A673 (cell line): ENCODE measurements at regions not wholly inside any gene's neighbourhood (a gene's known extent, or its start where the extent isn't known, plus 50 kb on each side); places are given as distances from the start of the nearest gene placed in this dataset.

Experiments
- BruUV-seq: library from RNA; stranded (reverse); fragments of 400-500 nt; replicated peaks from 2 replicates; lab custom pipeline; 2021; lab: Mats Ljungman, UMichigan
- CTCF ChIA-PET: fragments of 300-600 bp; sonication (Branson Sonifier 250); formaldehyde crosslinking; loops from one replicate; lab custom pipeline; 2022; ENCODE audit warnings: antibody characterized with exemption; lab: Charles Lee
- POLR2A ChIA-PET: fragments of 300-600 bp; sonication (Branson Sonifier 250); formaldehyde crosslinking; loops from one replicate; lab custom pipeline; 2022; ENCODE audit warnings: antibody characterized with exemption; ENCODE audit not compliant: low non-redundant PET; lab: Charles Lee
- DNase-seq: peaks from one replicate; pipeline ENCODE4 v3.0.0-alpha.2; 2015; ENCODE audit warnings: low spot score
- H3K27ac ChIP-seq: fragments of 200-600 bp; sonication (generic); 2 replicates; pipeline ENCODE4 v1.5.1; 2016; ENCODE audit warnings: mixed run types, low read depth, mild to moderate bottlenecking, mixed read lengths, antibody characterized with exemption, low read length; ENCODE audit not compliant: poor library complexity, severe bottlenecking
- H3K27me3 ChIP-seq: fragments of 200-600 bp; sonication (generic); replicated peaks from 2 replicates; pipeline ENCODE4 v1.6.1; 2017; ENCODE audit warnings: mixed run types, low read depth, mild to moderate bottlenecking, mixed read lengths, antibody characterized with exemption, low read length; ENCODE audit not compliant: insufficient read depth, poor library complexity
- H3K36me3 ChIP-seq: fragments of 200-600 bp; sonication (generic); 2 replicates; pipeline ENCODE4 v1.6.1; 2016; ENCODE audit warnings: mixed run types, mild to moderate bottlenecking, mixed read lengths, antibody characterized with exemption, low read length; ENCODE audit not compliant: insufficient read depth, poor library complexity, severe bottlenecking
- H3K4me1 ChIP-seq: fragments of 200-600 bp; sonication (generic); 2 replicates; pipeline ENCODE4 v1.6.1; 2017; ENCODE audit warnings: mixed run types, mild to moderate bottlenecking, mixed read lengths, antibody characterized with exemption, low read length; ENCODE audit not compliant: insufficient read depth, poor library complexity, severe bottlenecking
- H3K4me3 ChIP-seq: fragments of 200-600 bp; sonication (generic); 2 replicates; pipeline ENCODE4 v1.5.1; 2016; ENCODE audit warnings: low read depth, mixed run types, mild to moderate bottlenecking, mixed read lengths, low read length; ENCODE audit not compliant: poor library complexity, severe bottlenecking
- H3K9me3 ChIP-seq: fragments of 200-600 bp; sonication (generic); 2 replicates; pipeline ENCODE4 v1.6.1; 2016; ENCODE audit warnings: mixed run types, low read depth, mild to moderate bottlenecking, mixed read lengths, antibody characterized with exemption, low read length; ENCODE audit not compliant: poor library complexity, severe bottlenecking
- EZH2 ChIP-seq: fragments of 200-600 bp; sonication (generic); IDR thresholded peaks from 2 replicates; pipeline ENCODE4 v1.6.1; 2017; ENCODE audit warnings: borderline replicate concordance, low read depth, mild to moderate bottlenecking, mixed read lengths, antibody characterized with exemption, low read length; ENCODE audit not compliant: poor library complexity, severe bottlenecking
- intact Hi-C: fragments of 100-400 bp; cut with micrococcal nuclease; formaldehyde crosslinking; loops from one replicate; pipeline ENCODE4 v1.10.0; 2022; ENCODE audit not compliant: unreplicated experiment
- TF ChIP-seq, protein P1 (sequence below): fragments of 300-800, 200-600 bp; sonication (generic); conservative IDR thresholded peaks from 2 replicates; pipeline ENCODE4 v1.5.1; 2017; ENCODE audit warnings: low read depth, mild to moderate bottlenecking, antibody characterized with exemption, low read length, moderate library complexity, mixed read lengths

DNA sequence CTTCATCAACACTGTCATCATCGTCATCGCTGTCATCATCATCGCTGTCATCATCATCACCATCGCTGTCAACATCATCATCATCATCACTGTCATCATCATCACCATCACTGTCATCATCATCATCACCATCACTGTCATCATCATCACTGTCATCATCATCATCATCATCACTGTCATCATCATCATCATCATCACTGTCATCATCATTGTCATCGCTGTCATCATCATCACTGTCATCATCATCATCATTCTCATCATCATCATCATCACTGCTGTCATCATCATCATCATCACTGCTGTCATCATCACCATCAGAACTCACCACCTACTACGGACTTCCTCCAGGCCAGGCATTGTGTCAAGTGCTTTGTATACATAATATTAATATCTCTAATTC lies 160.6 kb downstream of the AIPL1 start:
- TF ChIP-seq, protein P1, sequence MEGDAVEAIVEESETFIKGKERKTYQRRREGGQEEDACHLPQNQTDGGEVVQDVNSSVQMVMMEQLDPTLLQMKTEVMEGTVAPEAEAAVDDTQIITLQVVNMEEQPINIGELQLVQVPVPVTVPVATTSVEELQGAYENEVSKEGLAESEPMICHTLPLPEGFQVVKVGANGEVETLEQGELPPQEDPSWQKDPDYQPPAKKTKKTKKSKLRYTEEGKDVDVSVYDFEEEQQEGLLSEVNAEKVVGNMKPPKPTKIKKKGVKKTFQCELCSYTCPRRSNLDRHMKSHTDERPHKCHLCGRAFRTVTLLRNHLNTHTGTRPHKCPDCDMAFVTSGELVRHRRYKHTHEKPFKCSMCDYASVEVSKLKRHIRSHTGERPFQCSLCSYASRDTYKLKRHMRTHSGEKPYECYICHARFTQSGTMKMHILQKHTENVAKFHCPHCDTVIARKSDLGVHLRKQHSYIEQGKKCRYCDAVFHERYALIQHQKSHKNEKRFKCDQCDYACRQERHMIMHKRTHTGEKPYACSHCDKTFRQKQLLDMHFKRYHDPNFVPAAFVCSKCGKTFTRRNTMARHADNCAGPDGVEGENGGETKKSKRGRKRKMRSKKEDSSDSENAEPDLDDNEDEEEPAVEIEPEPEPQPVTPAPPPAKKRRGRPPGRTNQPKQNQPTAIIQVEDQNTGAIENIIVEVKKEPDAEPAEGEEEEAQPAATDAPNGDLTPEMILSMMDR = no peak
- TF ChIP-seq EZH2 = no peak
- ChIA-PET POLR2A (no interaction called here), CTCF (no interaction called here)

DNA sequence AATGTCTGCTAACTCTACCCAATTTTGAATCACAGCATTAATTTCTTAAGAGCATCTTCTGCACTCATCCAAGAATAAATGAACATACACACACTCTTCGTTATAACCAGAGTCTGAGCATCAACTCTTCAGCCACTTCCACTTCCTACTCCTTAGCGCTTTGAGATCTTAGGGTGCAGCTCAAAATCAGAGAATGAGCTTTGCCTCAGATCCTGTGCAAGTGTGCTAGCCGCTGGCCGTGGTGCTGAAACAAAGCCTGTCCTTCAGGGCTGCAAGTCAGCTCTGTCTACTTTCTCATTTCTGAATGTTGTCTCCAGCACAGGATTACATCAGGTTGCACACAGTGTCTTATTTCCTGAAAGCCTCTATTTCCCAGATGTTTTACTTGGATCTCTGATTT lies 165.4 kb downstream of the AIPL1 start:
- Histone ChIP-seq H3K4me1 (no peaks in the 10 kb centered on the region), H3K36me3 (no peaks in the 10 kb centered on the region), H3K4me3 (no peak overlapping the region), H3K27me3 (peaks cover 11% of the 10 kb centered on the region), H3K27ac (no peak overlapping the region), H3K9me3 (no peaks in the 10 kb centered on the region)
- TF ChIP-seq, protein P1 = no peak
- TF ChIP-seq EZH2 = no peak
- intact Hi-C loops = no loop called here
- CTCF ChIA-PET = interaction anchor here (0.6 kb wide), 1 partner anchor 519 kb away, joined by 6 read pairs; no protein-coding TSS in a partner anchor
- no TSS peak for BruUV-seq
- peak; percentile 62 for DNase-seq
- POLR2A ChIA-PET = no interaction called here

More for the DNA sequence above, 160.6 kb downstream of the AIPL1 start:
- peaks cover 45% of the 10 kb centered on the region for H3K27me3 ChIP-seq
- no peak for DNase-seq
- no peaks in the 10 kb centered on the region for H3K9me3 ChIP-seq
- H3K27ac ChIP-seq = no peak overlapping the region
- H3K36me3 ChIP-seq = no peaks in the 10 kb centered on the region
- BruUV-seq = no TSS peak
- intact Hi-C loops = no loop called here
- no peak overlapping the region for H3K4me3 ChIP-seq
- H3K4me1 ChIP-seq = no peaks in the 10 kb centered on the region

DNA sequence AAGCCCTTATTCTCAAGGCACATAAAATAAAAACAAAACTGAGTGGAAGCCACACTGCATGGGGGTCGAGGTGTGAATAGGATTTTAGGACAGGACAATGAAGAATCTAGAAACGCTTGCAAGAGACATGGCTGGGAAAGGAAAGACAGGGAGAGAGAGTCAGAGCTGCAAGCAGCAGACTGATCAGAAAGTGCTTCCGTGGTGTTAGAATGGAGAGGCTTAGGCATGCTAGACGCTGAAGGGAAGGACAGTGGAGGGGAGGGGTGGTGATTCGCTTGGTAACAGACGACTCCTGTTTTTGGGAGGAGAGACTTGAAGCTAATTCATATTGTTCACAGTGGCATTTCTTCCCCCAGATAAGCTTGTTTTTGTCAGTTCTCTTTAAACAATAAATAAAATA lies 173.5 kb downstream of the AIPL1 start:
- no peak overlapping the region for H3K4me3 ChIP-seq
- no peaks in the 10 kb centered on the region for H3K36me3 ChIP-seq
- peaks cover 20% of the 10 kb centered on the region for H3K4me1 ChIP-seq
- BruUV-seq = no TSS peak
- H3K9me3 ChIP-seq = no peaks in the 10 kb centered on the region
- H3K27me3 ChIP-seq = peaks cover 15% of the 10 kb centered on the region
- H3K27ac ChIP-seq = no peak overlapping the region
- no peak for DNase-seq
- TF ChIP-seq EZH2 = no peak
- TF ChIP-seq, protein P1 = no peak
- intact Hi-C loops = no loop called here
- ChIA-PET CTCF (no interaction called here), POLR2A (no interaction called here)
